Keratinocyte (primary cell): ENCODE measurements at regions not wholly inside any gene's neighbourhood (a gene's known extent, or its start where the extent isn't known, plus 50 kb on each side); places are given as distances from the start of the nearest gene placed in this dataset.

Experiments
- DNase-seq: peaks from one replicate; pipeline ENCODE4 v3.0.0-alpha.2; 2011; ENCODE audit warnings: low read depth, missing footprints, low spot score
- FAIRE-seq: peaks from 2 replicates; lab custom pipeline; 2011; peaks lifted over from hg19 to GRCh38; lab: Jason Lieb, UNC
- H2AFZ ChIP-seq: 2 replicates; pipeline ENCODE4 v1.6.0; 2012; ENCODE audit warnings: low read length, control low read depth, inconsistent platforms; ENCODE audit not compliant: control insufficient read depth
- H3K27ac ChIP-seq: 2 replicates; pipeline ENCODE4 v1.5.1; 2011; ENCODE audit warnings: low read length; ENCODE audit not compliant: control insufficient read depth, insufficient read depth
- H3K27me3 ChIP-seq: 3 replicates; pipeline ENCODE4 v1.6.0; 2011; ENCODE audit warnings: low read length; ENCODE audit not compliant: control insufficient read depth, insufficient read depth; ENCODE audit errors: extremely low read depth
- H3K36me3 ChIP-seq, 2 experiments: 2 replicates in 1 of 2; 3 replicates in 1 of 2; pipeline ENCODE4 v1.5.1; 2011; ENCODE audit warnings: low read length in 2 of 2, mild to moderate bottlenecking in 1 of 2; ENCODE audit not compliant: control insufficient read depth in 2 of 2, insufficient read depth in 2 of 2; ENCODE audit errors: extremely low read depth in 1 of 2
- H3K4me1 ChIP-seq: 3 replicates; pipeline ENCODE4 v1.5.1; 2011; ENCODE audit warnings: low read length; ENCODE audit not compliant: control insufficient read depth, insufficient read depth; ENCODE audit errors: extremely low read depth
- H3K4me2 ChIP-seq: 3 replicates; pipeline ENCODE4 v1.6.0; 2011; ENCODE audit warnings: low read depth, low read length; ENCODE audit not compliant: control insufficient read depth, insufficient read depth; ENCODE audit errors: extremely low read depth
- H3K4me3 ChIP-seq, 3 experiments: fragments of 200-600 bp in 1 of 3; sonication (generic) in 1 of 3; 2 replicates in 2 of 3; 3 replicates in 1 of 3; pipeline ENCODE4 v1.5.1; 2011 to 2016; ENCODE audit warnings: low read length in 3 of 3, mild to moderate bottlenecking in 3 of 3, control low read depth in 2 of 3, inconsistent platforms in 1 of 3, low read depth in 1 of 3, mixed read lengths in 1 of 3, mixed run types in 1 of 3, moderate library complexity in 1 of 3; ENCODE audit not compliant: control insufficient read depth in 2 of 3, insufficient read depth in 2 of 3; ENCODE audit errors: extremely low read depth in 1 of 3
- H3K79me2 ChIP-seq: 2 replicates; pipeline ENCODE4 v1.6.0; 2012; ENCODE audit warnings: low read length; ENCODE audit not compliant: control insufficient read depth, insufficient read depth
- H3K9ac ChIP-seq: 3 replicates; pipeline ENCODE4 v1.6.0; 2011; ENCODE audit warnings: low read length; ENCODE audit not compliant: control insufficient read depth, insufficient read depth; ENCODE audit errors: extremely low read depth
- H3K9me1 ChIP-seq: 3 replicates; pipeline ENCODE4 v1.6.0; 2011; ENCODE audit warnings: low read length; ENCODE audit not compliant: control insufficient read depth, insufficient read depth; ENCODE audit errors: extremely low read depth
- H3K9me3 ChIP-seq: 2 replicates; pipeline ENCODE4 v1.5.1; 2012; ENCODE audit warnings: low read depth, low read length; ENCODE audit not compliant: control insufficient read depth
- H4K20me1 ChIP-seq: 3 replicates; pipeline ENCODE4 v1.6.0; 2011; ENCODE audit warnings: low read length; ENCODE audit not compliant: control insufficient read depth, insufficient read depth; ENCODE audit errors: extremely low read depth
- EZH2 ChIP-seq: IDR thresholded peaks from one replicate; pipeline ENCODE4 v1.6.1; 2012; ENCODE audit warnings: inconsistent platforms, mild to moderate bottlenecking, low read length, moderate library complexity
- dilution Hi-C: fragments of 300-500 bp; cut with MboI; formaldehyde crosslinking; loops from one replicate; pipeline ENCODE4 v1.7.0; 2020; ENCODE audit warnings: low sequenced_read_pairs; ENCODE audit not compliant: extremely low pct_ligation_motif_present
- TF ChIP-seq, protein P1 (sequence below), 3 experiments: IDR thresholded peaks in 1 of 3; conservative IDR thresholded peaks in 1 of 3; optimal IDR thresholded peaks in 1 of 3; 2 replicates in 2 of 3; 3 replicates in 1 of 3; pipeline versions ENCODE3 to v1.5.1; 2011; ENCODE audit warnings: low read length in 3 of 3, mild to moderate bottlenecking in 3 of 3, moderate library complexity in 2 of 3, control low read depth in 1 of 3, inconsistent platforms in 1 of 3; ENCODE audit not compliant: insufficient read depth in 2 of 3; ENCODE audit errors: extremely low read depth in 1 of 3

DNA sequence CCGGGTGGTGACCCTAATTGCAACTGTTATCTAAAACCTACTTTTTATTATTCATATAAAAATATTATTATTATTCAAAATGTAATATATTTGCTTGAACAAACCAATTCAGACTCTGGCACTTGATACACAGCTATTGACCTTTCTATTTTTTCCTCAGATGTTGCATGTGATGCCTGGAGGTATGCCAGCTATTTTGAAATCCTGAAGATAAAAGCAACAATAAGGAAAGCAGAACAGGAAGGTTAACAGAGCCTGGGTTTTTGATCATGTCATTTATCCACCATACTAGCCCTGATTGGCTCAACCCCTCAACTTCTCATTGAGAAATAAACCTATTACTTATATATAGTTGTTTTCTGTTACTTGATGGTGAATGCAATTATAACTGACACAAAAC, 340.9 kb upstream of the KIF2A start:
- no peak for FAIRE-seq
- no peaks in the 10 kb centered on the region for H3K9me1 ChIP-seq

DNA sequence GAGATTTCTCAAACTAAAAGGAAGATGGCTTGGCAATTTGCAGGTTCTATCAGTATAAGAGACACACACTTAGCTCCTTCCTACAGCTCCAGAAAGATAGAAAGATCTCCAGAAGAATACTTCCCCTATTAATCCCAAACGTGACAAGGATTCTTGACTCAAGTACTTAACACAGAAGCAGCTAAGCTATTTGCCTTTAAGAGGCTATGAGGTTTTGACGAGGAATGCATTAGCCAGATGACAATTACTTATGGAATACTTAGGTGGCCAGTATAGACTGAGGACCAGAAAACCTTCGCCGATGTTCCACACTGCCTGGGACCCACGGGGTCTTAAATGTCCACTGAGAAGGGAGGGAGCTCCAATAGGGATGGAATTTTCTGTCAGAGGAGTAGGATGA, 340.5 kb upstream of the KIF2A start:
- H3K9me1 ChIP-seq: no peaks in the 10 kb centered on the region
- no peak for FAIRE-seq
- H3K27me3 ChIP-seq: no peaks in the 10 kb centered on the region
- no peak overlapping the region for H2AFZ ChIP-seq
- H3K4me1 ChIP-seq: peaks cover 22% of the 10 kb centered on the region
- TF ChIP-seq EZH2: no peak
- TF ChIP-seq, protein P1, sequence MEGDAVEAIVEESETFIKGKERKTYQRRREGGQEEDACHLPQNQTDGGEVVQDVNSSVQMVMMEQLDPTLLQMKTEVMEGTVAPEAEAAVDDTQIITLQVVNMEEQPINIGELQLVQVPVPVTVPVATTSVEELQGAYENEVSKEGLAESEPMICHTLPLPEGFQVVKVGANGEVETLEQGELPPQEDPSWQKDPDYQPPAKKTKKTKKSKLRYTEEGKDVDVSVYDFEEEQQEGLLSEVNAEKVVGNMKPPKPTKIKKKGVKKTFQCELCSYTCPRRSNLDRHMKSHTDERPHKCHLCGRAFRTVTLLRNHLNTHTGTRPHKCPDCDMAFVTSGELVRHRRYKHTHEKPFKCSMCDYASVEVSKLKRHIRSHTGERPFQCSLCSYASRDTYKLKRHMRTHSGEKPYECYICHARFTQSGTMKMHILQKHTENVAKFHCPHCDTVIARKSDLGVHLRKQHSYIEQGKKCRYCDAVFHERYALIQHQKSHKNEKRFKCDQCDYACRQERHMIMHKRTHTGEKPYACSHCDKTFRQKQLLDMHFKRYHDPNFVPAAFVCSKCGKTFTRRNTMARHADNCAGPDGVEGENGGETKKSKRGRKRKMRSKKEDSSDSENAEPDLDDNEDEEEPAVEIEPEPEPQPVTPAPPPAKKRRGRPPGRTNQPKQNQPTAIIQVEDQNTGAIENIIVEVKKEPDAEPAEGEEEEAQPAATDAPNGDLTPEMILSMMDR (optimal IDR thresholded peaks at IDR 0.05 in 1 of 3, IDR thresholded peaks at IDR 0.05 in 1 of 3, conservative IDR thresholded peaks at IDR 0.05 in 1 of 3; ENCODE audit: extremely low read depth in 1 of 3, insufficient read depth in 2 of 3, low read length in 3 of 3): no peak
- H3K36me3 ChIP-seq: no peaks in the 10 kb centered on the region
- H3K79me2 ChIP-seq: no peaks in the 10 kb centered on the region
- no peaks in the 10 kb centered on the region for H3K9me3 ChIP-seq
- H3K27ac ChIP-seq: no peak overlapping the region
- H3K4me3 ChIP-seq: no peak overlapping the region
- no peak overlapping the region for H3K4me2 ChIP-seq
- dilution Hi-C loops: no loop called here
- H4K20me1 ChIP-seq: no peaks in the 10 kb centered on the region
- DNase-seq: no peak
- no peak overlapping the region for H3K9ac ChIP-seq

More for the DNA sequence above, 340.9 kb upstream of the KIF2A start:
- H3K4me3 ChIP-seq: no peak overlapping the region
- no peak for TF ChIP-seq EZH2
- TF ChIP-seq, protein P1 (optimal IDR thresholded peaks at IDR 0.05 in 1 of 3, IDR thresholded peaks at IDR 0.05 in 1 of 3, conservative IDR thresholded peaks at IDR 0.05 in 1 of 3; ENCODE audit: extremely low read depth in 1 of 3, insufficient read depth in 2 of 3, low read length in 3 of 3): no peak
- DNase-seq: no peak
- no peak overlapping the region for H3K9ac ChIP-seq
- no peaks in the 10 kb centered on the region for H3K79me2 ChIP-seq
- peaks cover 22% of the 10 kb centered on the region for H3K4me1 ChIP-seq
- H3K9me3 ChIP-seq: no peaks in the 10 kb centered on the region
- H4K20me1 ChIP-seq: no peaks in the 10 kb centered on the region
- dilution Hi-C loops: no loop called here
- H3K36me3 ChIP-seq: no peaks in the 10 kb centered on the region
- H2AFZ ChIP-seq: no peak overlapping the region
- no peak overlapping the region for H3K4me2 ChIP-seq
- no peak overlapping the region for H3K27ac ChIP-seq
- H3K27me3 ChIP-seq: no peaks in the 10 kb centered on the region
